ENCODE measurements at regions not wholly inside any gene's neighbourhood (a gene's known extent, or its start where the extent isn't known, plus 50 kb on each side); places are given as distances from the start of the nearest gene placed in this dataset.

DNA sequence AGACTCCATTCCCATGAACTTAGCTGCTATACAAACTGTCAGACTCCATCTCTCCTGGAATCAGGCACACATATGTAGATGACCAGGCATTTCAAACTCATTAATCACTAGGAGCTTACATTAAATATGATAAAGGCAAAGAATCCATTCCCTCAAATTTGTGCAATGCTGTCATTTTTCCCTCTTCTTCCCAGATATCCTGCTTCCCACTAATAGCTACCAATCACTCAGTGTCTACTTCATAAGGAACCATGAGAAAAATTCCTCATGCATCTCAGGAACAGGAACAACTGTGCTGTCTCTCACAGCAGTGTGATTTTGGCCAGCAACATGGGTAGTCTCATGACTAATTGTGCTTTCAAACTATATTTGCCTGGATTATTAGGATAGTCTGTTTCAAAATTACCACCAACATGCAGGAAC, 133.9 kb downstream of the DKK1 start:
- H3K9ac ChIP-seq (ENCODE audit: insufficient read depth in 1 of 2, low read length in 2 of 2) = no peak overlapping the region
- peaks cover 0 to 2% (median 0%) of the 10 kb centered on the region in 5 donors for H3K4me1 ChIP-seq (ENCODE audit: control insufficient read depth in 5 of 5, insufficient read depth in 5 of 5, low read length in 5 of 5)
- ATAC-seq (ENCODE audit: insufficient read depth, low FRiP score) = no peak
- no peaks in the 10 kb centered on the region for H3K36me3 ChIP-seq (ENCODE audit: control insufficient read depth in 4 of 4, insufficient read depth in 4 of 4, low read length in 4 of 4)
- H3K4me3 ChIP-seq = no peak overlapping the region
- H3K9me3 ChIP-seq (ENCODE audit: control insufficient read depth in 4 of 4, insufficient read depth in 3 of 4, low read length in 3 of 4) = no peaks in the 10 kb centered on the region
- DNase-seq = no peak
- no peak overlapping the region for H3K27ac ChIP-seq (ENCODE audit: low read depth in 1 of 2, low read length in 1 of 2)
- no peaks in the 10 kb centered on the region for H3K27me3 ChIP-seq (ENCODE audit: control insufficient read depth in 3 of 3, insufficient read depth in 3 of 3, low read length in 2 of 3)
- TF ChIP-seq, protein P1, sequence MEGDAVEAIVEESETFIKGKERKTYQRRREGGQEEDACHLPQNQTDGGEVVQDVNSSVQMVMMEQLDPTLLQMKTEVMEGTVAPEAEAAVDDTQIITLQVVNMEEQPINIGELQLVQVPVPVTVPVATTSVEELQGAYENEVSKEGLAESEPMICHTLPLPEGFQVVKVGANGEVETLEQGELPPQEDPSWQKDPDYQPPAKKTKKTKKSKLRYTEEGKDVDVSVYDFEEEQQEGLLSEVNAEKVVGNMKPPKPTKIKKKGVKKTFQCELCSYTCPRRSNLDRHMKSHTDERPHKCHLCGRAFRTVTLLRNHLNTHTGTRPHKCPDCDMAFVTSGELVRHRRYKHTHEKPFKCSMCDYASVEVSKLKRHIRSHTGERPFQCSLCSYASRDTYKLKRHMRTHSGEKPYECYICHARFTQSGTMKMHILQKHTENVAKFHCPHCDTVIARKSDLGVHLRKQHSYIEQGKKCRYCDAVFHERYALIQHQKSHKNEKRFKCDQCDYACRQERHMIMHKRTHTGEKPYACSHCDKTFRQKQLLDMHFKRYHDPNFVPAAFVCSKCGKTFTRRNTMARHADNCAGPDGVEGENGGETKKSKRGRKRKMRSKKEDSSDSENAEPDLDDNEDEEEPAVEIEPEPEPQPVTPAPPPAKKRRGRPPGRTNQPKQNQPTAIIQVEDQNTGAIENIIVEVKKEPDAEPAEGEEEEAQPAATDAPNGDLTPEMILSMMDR (IDR thresholded peaks at IDR 0.05; ENCODE audit: control extremely low read depth, extremely low read depth) = no peak

DNA sequence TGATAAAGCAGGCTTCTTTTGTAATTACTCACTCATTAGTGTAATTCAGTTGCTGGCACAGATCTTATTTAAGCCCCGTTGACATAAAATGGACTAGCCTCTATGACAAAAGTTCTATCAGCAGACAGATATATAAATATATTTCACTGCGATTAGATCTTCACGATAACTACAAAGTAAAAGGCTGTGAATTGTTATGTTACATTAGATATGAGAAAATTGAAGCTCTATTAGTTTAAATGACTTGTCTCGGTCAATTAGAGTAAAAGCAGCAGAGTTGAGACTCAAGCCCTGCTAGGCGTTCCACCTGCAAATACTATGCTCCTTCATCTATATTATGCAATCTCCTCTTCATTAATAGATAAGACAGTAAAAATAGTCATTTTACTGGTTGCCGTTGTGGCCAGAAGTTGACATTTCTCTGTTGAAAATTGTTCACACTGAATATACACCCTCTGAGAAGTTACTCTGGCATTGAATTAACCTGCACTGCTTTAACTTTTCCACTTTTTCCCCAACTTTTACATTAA, 136.7 kb downstream of the DKK1 start:
- no peaks in the 10 kb centered on the region for H3K9me3 ChIP-seq (ENCODE audit: control insufficient read depth in 4 of 4, insufficient read depth in 3 of 4, low read length in 3 of 4)
- H3K27me3 ChIP-seq (ENCODE audit: control insufficient read depth in 3 of 3, insufficient read depth in 3 of 3, low read length in 2 of 3) = no peaks in the 10 kb centered on the region
- DNase-seq (no peak), ATAC-seq (ENCODE audit: insufficient read depth, low FRiP score) (no peak)
- TF ChIP-seq, protein P1 (IDR thresholded peaks at IDR 0.05; ENCODE audit: control extremely low read depth, extremely low read depth) = no peak
- H3K36me3 ChIP-seq (ENCODE audit: control insufficient read depth in 4 of 4, insufficient read depth in 4 of 4, low read length in 4 of 4) = no peaks in the 10 kb centered on the region
- H3K4me3 ChIP-seq = no peak overlapping the region
- H3K27ac ChIP-seq (ENCODE audit: low read depth in 1 of 2, low read length in 1 of 2) = no peak overlapping the region
- WGBS, 2 donors = 85 to 86% methylated on average over 6 of the region's 6 CpGs
- no peak overlapping the region for H3K9ac ChIP-seq (ENCODE audit: insufficient read depth in 1 of 2, low read length in 2 of 2)
- H3K4me1 ChIP-seq (ENCODE audit: control insufficient read depth in 5 of 5, insufficient read depth in 5 of 5, low read length in 5 of 5) = peaks cover 0 to 2% (median 0%) of the 10 kb centered on the region in 5 donors

DNA sequence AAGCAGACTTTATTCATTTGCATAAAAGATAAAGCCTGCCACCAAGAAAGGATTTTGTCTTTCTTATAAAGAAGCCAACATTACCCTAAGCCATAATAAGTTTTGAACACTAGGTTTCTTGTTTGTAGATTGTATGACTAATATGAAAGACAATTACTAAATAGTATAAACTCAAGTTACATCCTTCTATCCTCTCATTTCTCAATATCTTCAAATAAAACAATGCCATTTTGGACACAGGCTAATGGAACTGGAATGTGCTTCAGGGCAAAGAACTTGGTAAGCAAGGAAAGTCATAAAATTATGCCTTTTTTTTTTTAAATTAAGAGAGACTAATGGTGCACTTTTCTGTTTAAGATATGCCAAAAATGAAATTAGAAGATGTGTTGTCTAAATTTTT, 137.7 kb downstream of the DKK1 start:
- no peaks in the 10 kb centered on the region for H3K27me3 ChIP-seq (ENCODE audit: control insufficient read depth in 3 of 3, insufficient read depth in 3 of 3, low read length in 2 of 3)
- TF ChIP-seq, protein P1 (IDR thresholded peaks at IDR 0.05; ENCODE audit: control extremely low read depth, extremely low read depth) = no peak
- no peak for DNase-seq
- no peaks in the 10 kb centered on the region for H3K9me3 ChIP-seq (ENCODE audit: control insufficient read depth in 4 of 4, insufficient read depth in 3 of 4, low read length in 3 of 4)
- H3K4me3 ChIP-seq = no peak overlapping the region
- ATAC-seq (ENCODE audit: insufficient read depth, low FRiP score) = no peak
- no peak overlapping the region for H3K27ac ChIP-seq (ENCODE audit: low read depth in 1 of 2, low read length in 1 of 2)
- H3K9ac ChIP-seq (ENCODE audit: insufficient read depth in 1 of 2, low read length in 2 of 2) = no peak overlapping the region
- no peaks in the 10 kb centered on the region for H3K36me3 ChIP-seq (ENCODE audit: control insufficient read depth in 4 of 4, insufficient read depth in 4 of 4, low read length in 4 of 4)
- peaks cover 0 to 2% (median 0%) of the 10 kb centered on the region in 5 donors for H3K4me1 ChIP-seq (ENCODE audit: control insufficient read depth in 5 of 5, insufficient read depth in 5 of 5, low read length in 5 of 5)

Measured in lung (tissue), 11 donors.